Fibroblast of mammary gland (primary cell): ENCODE measurements at regions not wholly inside any gene's neighbourhood (a gene's known extent, or its start where the extent isn't known, plus 50 kb on each side); places are given as distances from the start of the nearest gene placed in this dataset.

Experiments
- DNase-seq: peaks from one replicate; pipeline ENCODE4 v3.0.0-alpha.2; 2010; ENCODE audit warnings: low read depth
- H3K4me3 ChIP-seq: 2 replicates; pipeline ENCODE4 v1.5.1; 2011; ENCODE audit warnings: low read depth, mild to moderate bottlenecking, low read length, moderate library complexity; ENCODE audit not compliant: control insufficient read depth
- TF ChIP-seq, protein P1 (sequence below): conservative IDR thresholded peaks from 2 replicates; pipeline ENCODE4 v1.5.1; 2011; ENCODE audit warnings: low read depth, low read length, inconsistent platforms; ENCODE audit not compliant: control insufficient read depth, insufficient read depth

DNA sequence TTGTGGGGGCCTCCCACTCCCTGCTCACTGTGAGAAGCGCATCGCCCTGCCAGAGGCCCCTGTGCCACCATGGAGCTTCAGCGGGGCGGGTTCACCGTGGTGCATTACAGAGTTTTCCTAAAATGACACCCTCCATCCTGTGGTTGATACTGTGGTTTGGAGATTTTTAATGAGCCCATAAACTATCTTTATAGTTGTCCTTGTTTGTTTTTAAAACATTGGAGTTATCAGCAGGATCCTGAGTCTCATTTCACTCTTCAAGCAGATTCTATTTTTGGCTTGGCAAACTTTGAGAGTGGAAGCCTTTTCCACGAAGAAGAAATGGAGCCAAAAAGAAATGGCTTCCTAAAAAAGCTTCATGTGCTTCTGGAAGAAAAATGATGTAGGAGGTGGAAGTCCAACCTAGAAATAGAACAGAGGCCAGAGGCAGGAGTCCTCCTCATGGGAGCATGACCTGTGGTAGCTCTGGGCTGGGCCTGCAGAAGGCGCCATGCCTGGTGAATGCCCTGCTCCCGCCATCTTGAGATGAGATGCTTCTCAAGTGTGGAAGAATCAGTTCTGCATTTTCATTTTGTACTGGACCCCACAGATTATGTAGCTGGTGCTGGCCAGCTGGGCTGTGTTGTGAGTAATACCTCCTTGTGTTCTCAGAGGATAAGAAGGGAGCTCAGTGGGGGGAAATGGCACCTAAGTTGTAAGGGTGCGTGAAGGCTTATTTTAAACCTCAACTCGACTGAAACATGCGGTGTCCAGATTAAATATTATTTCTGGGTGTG lies 79.0 kb upstream of the RAI14 start:
- no peak for DNase-seq
- H3K4me3 ChIP-seq, result no peak overlapping the region
- TF ChIP-seq, protein P1, sequence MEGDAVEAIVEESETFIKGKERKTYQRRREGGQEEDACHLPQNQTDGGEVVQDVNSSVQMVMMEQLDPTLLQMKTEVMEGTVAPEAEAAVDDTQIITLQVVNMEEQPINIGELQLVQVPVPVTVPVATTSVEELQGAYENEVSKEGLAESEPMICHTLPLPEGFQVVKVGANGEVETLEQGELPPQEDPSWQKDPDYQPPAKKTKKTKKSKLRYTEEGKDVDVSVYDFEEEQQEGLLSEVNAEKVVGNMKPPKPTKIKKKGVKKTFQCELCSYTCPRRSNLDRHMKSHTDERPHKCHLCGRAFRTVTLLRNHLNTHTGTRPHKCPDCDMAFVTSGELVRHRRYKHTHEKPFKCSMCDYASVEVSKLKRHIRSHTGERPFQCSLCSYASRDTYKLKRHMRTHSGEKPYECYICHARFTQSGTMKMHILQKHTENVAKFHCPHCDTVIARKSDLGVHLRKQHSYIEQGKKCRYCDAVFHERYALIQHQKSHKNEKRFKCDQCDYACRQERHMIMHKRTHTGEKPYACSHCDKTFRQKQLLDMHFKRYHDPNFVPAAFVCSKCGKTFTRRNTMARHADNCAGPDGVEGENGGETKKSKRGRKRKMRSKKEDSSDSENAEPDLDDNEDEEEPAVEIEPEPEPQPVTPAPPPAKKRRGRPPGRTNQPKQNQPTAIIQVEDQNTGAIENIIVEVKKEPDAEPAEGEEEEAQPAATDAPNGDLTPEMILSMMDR, result no peak

DNA sequence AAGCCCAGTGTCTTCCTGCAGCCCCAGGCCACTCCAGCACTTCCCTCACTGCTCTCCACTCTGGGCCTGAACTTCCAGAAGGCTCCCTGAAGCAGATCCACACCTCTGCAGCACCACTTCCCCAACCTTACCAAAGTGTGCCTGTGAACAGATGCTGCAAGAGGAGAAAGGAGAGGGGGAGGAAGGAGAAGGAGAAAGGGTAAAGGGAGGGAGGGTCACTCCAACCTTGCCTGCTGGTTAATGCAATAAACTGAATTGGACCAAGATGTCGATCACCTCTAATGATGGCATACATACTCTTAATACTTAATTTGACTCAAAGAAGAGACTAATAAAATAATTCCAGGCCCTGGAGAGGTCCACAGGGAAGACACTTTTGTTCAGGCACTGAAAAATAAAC lies 77.2 kb upstream of the RAI14 start:
- TF ChIP-seq, protein P1, result no peak
- no peak overlapping the region for H3K4me3 ChIP-seq
- DNase-seq, result no peak

DNA sequence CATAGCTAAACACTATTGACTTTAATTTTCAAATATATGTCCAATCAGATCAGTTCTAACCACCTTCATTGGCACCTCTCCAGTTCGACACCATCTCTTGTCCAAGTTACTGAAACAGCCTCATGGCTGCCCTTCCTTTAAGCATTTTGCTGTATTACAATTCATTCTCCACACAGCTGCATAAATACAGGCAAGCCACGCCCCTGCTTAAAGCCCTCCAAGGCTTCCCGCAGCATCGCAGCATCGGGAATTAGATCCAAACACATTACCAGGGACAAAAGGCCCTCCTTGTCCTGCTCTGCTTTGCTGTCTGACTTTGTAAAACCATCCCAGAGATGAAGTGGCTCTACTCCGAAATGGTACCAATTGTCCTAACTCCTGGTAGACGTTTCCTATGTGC lies 75.1 kb upstream of the RAI14 start:
- H3K4me3 ChIP-seq, result no peak overlapping the region
- DNase-seq, result no peak
- TF ChIP-seq, protein P1, result no peak

DNA sequence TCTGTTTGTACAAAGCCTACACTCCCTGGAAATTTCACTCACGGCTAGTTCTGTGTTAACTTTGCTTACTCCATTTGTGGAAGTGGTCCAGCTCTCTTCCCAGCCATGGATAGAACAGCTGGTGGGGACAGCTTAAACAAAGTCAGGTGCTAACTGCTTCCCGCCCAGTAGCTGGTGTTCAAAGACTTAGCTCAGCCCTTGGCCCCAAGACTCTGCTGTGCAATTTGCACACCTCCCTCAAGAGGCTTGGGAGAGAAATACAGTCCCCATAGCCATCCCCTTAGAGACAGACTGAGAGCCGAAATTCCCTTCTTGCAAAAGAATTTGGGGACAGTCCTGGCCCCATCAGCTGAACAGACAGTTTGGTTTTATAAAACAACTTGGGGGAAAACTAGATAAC lies 73.8 kb upstream of the RAI14 start:
- DNase-seq, result no peak
- no peak overlapping the region for H3K4me3 ChIP-seq
- TF ChIP-seq, protein P1, result no peak

DNA sequence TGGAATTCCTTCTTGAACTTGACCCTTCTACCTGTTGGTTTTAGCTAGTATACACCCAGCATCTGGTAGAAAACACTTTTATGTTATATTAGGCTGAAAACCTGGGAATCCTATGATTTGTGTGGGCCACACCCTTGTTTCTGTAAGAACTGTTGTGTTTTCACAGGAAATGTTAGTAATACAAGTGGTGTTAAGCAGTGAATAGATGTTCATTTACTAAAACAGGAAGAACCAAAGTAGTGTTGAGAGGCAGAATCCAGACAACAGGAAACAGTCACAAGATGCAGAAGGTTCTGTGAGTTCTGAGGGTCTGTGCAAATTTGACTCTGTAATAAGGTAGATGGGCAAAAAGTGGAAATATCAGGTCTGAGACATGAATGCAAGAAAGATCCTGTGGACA lies 73.0 kb upstream of the RAI14 start:
- TF ChIP-seq, protein P1, result no peak

DNA sequence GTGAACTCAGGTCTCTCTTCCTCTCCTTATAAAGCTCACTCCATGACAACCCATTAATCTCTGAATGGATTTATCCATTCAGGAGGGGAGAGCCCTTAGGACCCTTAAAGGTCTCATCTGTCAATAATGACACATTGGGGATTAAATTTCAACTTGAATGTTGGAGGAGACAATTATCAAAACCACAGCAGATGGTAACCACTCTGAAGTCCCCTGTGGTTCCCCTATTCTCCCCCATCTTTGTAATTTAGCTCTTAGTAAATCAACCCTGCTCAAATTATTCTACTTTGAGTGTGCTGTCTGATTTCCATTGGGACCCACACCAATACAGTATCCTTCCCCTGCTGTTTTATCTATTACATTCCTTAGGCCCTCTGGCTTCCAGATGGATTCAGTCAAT lies 72.0 kb upstream of the RAI14 start:
- DNase-seq, result no peak
- TF ChIP-seq, protein P1, result no peak

More for the DNA sequence above, 73.0 kb upstream of the RAI14 start:
- H3K4me3 ChIP-seq, result no peak overlapping the region
- no peak for DNase-seq

More for the DNA sequence above, 72.0 kb upstream of the RAI14 start:
- H3K4me3 ChIP-seq, result no peak overlapping the region
